Coronary artery (tissue), 2 donors: ENCODE measurements at regions not wholly inside any gene's neighbourhood (a gene's known extent, or its start where the extent isn't known, plus 50 kb on each side); places are given as distances from the start of the nearest gene placed in this dataset.

Experiments
- DNase-seq: peaks from one replicate; pipeline ENCODE4 v3.0.0-alpha.2; 2017; ENCODE audit warnings: low spot score
- H3K27ac ChIP-seq, 2 donors: fragments of 200-600 bp; sonication (generic); one replicate each; pipeline ENCODE4 v1.5.1; 2016 to 2019
- H3K4me3 ChIP-seq: fragments of 200-600 bp; sonication (generic); 2 replicates; pipeline ENCODE4 v1.5.1; 2016; ENCODE audit warnings: mild to moderate bottlenecking, moderate library complexity
- CTCF ChIP-seq: fragments of 200-600 bp; sonication (generic); IDR thresholded peaks from one replicate; pipeline ENCODE4 v1.5.1; 2019; ENCODE audit warnings: antibody characterized with exemption

GRCh38 chr2:189379287-189379630 lies 62.0 kb upstream of the WDR75 start:
- no peak for TF ChIP-seq CTCF
- DNase-seq, result no peak
- no peak overlapping the region for H3K27ac ChIP-seq
- H3K4me3 ChIP-seq, result peak overlapping the region; percentile 35

GRCh38 chr2:189379731-189380261 lies 61.5 kb upstream of the WDR75 start:
- Histone ChIP-seq H3K27ac (no peak overlapping the region), H3K4me3 (no peak overlapping the region)
- no peak for TF ChIP-seq CTCF
- no peak for DNase-seq

- no peak for DNase-seq
- TF ChIP-seq CTCF, result no peak
- no peak overlapping the region for H3K27ac ChIP-seq
- no peak overlapping the region for H3K4me3 ChIP-seq
Observed at GRCh38 chr2:189382668-189383067, 58.6 kb upstream of the WDR75 start.

- TF ChIP-seq CTCF, result no peak
- Histone ChIP-seq H3K4me3 (no peak overlapping the region), H3K27ac (no peak overlapping the region)
- DNase-seq, result no peak
Observed at GRCh38 chr2:189386741-189387140, 54.5 kb upstream of the WDR75 start.

GRCh38 chr2:189391201-189391600 lies 50.1 kb upstream of the WDR75 start:
- Histone ChIP-seq H3K27ac (no peak overlapping the region), H3K4me3 (no peak overlapping the region)
- DNase-seq, result no peak
- TF ChIP-seq CTCF, result no peak
